HepG2 (cell line): ENCODE measurements at regions not wholly inside any gene's neighbourhood (a gene's known extent, or its start where the extent isn't known, plus 50 kb on each side); places are given as distances from the start of the nearest gene placed in this dataset.

Experiments
- CTCF ChIP-seq: sonication (generic); formaldehyde crosslinking; IDR thresholded peaks from 2 replicates; pipeline ENCODE4 v1.5.0; 2020; ENCODE audit warnings: mild to moderate bottlenecking, missing genetic modification reagents, moderate library complexity
- TF ChIP-seq, protein P1 (sequence below), 2 experiments: sonication (generic) in 1 of 2; formaldehyde crosslinking in 1 of 2; IDR thresholded peaks; 2 replicates each; pipeline versions ENCODE4 v1.5.1 to v1.6.1; 2011 to 2020; ENCODE audit warnings: borderline replicate concordance in 1 of 2, low read depth in 1 of 2, low read length in 1 of 2, mild to moderate bottlenecking in 1 of 2, missing genetic modification reagents in 1 of 2, moderate library complexity in 1 of 2
- TF ChIP-seq, protein P2 (sequence below): sonication (generic); formaldehyde crosslinking; IDR thresholded peaks from 2 replicates; pipeline ENCODE4 v1.4.0; 2020; ENCODE audit warnings: mild to moderate bottlenecking, missing genetic modification reagents

DNA sequence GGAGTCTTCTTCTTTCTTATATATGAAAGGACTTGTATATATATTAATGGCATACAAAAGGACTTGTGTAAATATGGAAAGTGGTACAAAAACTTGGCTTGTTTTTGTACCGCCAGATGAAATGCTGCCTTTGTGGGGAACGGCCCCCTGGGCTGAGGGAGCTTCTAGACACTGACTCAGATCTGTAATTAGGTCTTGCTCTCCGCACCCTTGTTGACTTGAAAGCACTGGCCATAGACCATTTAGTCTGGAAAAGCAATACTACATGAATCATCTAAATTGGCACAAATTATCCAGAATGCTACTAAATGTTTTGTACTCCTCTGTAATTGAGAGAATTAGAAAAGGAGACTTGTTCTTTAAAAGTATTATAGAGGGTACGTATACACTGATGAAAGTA is 399.9 kb upstream of the RGS6 start:
- TF ChIP-seq, protein P1, sequence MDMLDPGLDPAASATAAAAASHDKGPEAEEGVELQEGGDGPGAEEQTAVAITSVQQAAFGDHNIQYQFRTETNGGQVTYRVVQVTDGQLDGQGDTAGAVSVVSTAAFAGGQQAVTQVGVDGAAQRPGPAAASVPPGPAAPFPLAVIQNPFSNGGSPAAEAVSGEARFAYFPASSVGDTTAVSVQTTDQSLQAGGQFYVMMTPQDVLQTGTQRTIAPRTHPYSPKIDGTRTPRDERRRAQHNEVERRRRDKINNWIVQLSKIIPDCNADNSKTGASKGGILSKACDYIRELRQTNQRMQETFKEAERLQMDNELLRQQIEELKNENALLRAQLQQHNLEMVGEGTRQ (IDR thresholded peaks at IDR 0.05; ENCODE audit: low read depth, low read length), result no peak
- TF ChIP-seq, protein P1 (CRISPR knock-in tag; IDR thresholded peaks at IDR 0.05; ENCODE audit: borderline replicate concordance), result no peak
- TF ChIP-seq, protein P2, sequence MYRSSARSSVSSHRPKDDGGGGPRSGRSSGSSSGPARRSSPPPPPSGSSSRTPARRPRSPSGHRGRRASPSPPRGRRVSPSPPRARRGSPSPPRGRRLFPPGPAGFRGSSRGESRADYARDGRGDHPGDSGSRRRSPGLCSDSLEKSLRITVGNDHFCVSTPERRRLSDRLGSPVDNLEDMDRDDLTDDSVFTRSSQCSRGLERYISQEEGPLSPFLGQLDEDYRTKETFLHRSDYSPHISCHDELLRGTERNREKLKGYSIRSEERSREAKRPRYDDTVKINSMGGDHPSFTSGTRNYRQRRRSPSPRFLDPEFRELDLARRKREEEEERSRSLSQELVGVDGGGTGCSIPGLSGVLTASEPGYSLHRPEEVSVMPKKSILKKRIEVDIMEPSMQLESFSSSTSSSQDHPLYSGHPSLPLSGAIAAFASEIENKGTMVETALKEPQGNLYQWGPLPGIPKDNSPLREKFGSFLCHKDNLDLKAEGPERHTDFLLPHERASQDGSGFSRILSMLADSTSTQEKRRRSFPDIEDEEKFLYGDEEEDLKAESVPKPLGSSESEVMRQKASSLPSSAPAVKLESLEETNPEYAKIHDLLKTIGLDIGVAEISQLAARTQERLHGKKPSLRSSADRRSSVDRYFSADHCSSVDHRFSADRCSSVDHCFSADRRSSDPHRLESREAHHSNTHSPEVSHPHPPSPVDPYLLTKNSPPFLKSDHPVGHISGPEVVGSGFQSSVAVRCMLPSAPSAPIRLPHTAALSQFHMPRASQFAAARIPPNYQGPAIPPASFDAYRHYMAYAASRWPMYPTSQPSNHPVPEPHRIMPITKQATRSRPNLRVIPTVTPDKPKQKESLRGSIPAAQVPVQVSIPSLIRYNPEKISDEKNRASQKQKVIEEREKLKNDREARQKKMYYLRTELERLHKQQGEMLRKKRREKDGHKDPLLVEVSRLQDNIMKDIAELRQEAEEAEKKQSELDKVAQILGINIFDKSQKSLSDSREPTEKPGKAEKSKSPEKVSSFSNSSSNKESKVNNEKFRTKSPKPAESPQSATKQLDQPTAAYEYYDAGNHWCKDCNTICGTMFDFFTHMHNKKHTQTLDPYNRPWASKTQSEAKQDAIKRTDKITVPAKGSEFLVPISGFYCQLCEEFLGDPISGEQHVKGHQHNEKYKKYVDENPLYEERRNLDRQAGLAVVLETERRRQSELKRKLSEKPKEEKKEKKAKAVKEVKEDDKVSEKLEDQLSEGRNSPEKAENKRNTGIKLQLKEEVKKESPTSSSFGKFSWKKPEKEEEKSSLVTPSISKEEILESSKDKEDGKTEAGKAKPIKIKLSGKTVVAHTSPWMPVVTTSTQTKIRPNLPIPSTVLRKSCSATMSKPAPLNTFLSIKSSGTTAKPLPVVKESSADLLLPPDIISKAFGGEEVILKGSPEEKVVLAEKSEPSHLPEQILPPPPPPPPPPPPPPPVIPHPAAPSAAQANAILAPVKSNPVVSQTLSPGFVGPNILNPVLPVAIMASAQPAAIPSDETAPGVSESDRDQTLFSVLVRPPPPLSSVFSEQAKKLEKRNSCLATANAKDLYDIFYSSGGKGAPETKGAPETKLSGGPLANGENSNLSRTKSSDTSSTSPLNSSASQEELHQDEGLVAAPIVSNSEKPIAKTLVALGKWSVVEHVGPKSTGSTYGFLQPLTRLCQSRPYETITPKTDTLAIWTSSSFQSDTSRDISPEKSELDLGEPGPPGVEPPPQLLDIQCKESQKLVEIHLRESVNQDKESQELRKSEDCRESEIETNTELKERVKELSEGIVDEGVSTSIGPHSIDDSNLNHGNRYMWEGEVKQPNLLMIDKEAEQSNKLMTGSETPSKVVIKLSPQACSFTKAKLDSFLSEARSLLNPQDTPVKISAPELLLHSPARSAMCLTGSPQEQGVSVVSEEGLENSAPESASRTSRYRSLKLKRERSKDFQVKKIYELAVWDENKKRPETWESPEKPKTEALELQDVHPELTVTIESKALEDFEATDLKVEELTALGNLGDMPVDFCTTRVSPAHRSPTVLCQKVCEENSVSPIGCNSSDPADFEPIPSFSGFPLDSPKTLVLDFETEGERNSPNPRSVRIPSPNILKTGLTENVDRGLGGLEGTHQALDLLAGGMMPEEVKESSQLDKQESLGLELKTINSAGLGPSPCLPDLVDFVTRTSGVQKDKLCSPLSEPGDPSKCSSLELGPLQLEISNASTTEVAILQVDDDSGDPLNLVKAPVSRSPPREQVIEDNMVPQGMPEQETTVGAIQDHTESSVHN (CRISPR knock-in tag), result no peak
- TF ChIP-seq CTCF (CRISPR knock-in tag), result no peak
